ENCODE measurements at regions not wholly inside any gene's neighbourhood (a gene's known extent, or its start where the extent isn't known, plus 50 kb on each side); places are given as distances from the start of the nearest gene placed in this dataset.

- DNase-seq (ENCODE audit: extremely low spot score), result no peak
These were observed 54.1 kb downstream of the IRF2BPL start for GRCh38 chr14:76974365-76974764.

GRCh38 chr14:76971549-76971948 is 57.0 kb downstream of the IRF2BPL start:
- TF ChIP-seq ZNF384 (IDR thresholded peaks at IDR 0.05) (no peak), NFRKB (IDR thresholded peaks at IDR 0.05) (no peak), CTBP1 (IDR thresholded peaks at IDR 0.05; ENCODE audit: borderline replicate concordance) (no peak), LEF1 (IDR thresholded peaks at IDR 0.05; ENCODE audit: borderline replicate concordance) (no peak), HDGF (IDR thresholded peaks at IDR 0.05; ENCODE audit: borderline replicate concordance) (no peak), FOXK2 (IDR thresholded peaks at IDR 0.05) (no peak), FOXA1 (IDR thresholded peaks at IDR 0.05) (no peak), PKNOX1 (IDR thresholded peaks at IDR 0.05) (no peak), ARNT (IDR thresholded peaks at IDR 0.05) (no peak), FOXM1 (IDR thresholded peaks at IDR 0.05; ENCODE audit: borderline replicate concordance) (no peak), SUZ12 (IDR thresholded peaks at IDR 0.05) (no peak), L3MBTL2 (conservative IDR thresholded peaks at IDR 0.05) (no peak), BHLHE40 (IDR thresholded peaks at IDR 0.05; ENCODE audit: borderline replicate concordance) (no peak), ELF4 (IDR thresholded peaks at IDR 0.05) (no peak), TARDBP (IDR thresholded peaks at IDR 0.05) (no peak), SP1 (IDR thresholded peaks at IDR 0.05) (no peak)
- no peak for DNase-seq (ENCODE audit: extremely low spot score)
- ChIA-PET CTCF (interaction anchor here (1.0 to 1.1 kb wide), 2 partner anchors 14 to 98 kb away, joined by 3 read pairs; no protein-coding TSS in a partner anchor), POLR2A (interaction anchor here (2.2 kb wide), 1 partner anchor 10 kb away, joined by 19 read pairs; no protein-coding TSS in a partner anchor)

More at GRCh38 chr14:76974365-76974764, 54.1 kb downstream of the IRF2BPL start:
- CTCF ChIA-PET, result no interaction called here
- POLR2A ChIA-PET, result interaction anchor here (0.8 to 1.7 kb wide), 2 partner anchors 13 to 56 kb away, joined by 3 to 5 read pairs; no protein-coding TSS in a partner anchor
- TF ChIP-seq TARDBP (IDR thresholded peaks at IDR 0.05), result no peak
- TF ChIP-seq ZNF384 (IDR thresholded peaks at IDR 0.05), result no peak
- no peak for TF ChIP-seq HDGF (IDR thresholded peaks at IDR 0.05; ENCODE audit: borderline replicate concordance)
- no peak for TF ChIP-seq FOXA1 (IDR thresholded peaks at IDR 0.05)
- no peak for TF ChIP-seq ELF4 (IDR thresholded peaks at IDR 0.05)
- TF ChIP-seq BHLHE40 (IDR thresholded peaks at IDR 0.05; ENCODE audit: borderline replicate concordance), result no peak

- CTCF ChIA-PET, result interaction anchor here (0.6 to 0.7 kb wide), 2 partner anchors 58 to 74 kb away, joined by 3 to 7 read pairs; no protein-coding TSS in a partner anchor
- no peak for TF ChIP-seq SP1 (IDR thresholded peaks at IDR 0.05)
- TF ChIP-seq FOXK2 (IDR thresholded peaks at IDR 0.05), result no peak
- no peak for TF ChIP-seq ZNF384 (IDR thresholded peaks at IDR 0.05)
- TF ChIP-seq HDGF (IDR thresholded peaks at IDR 0.05; ENCODE audit: borderline replicate concordance), result no peak
- no peak for TF ChIP-seq PKNOX1 (IDR thresholded peaks at IDR 0.05)
- no peak for TF ChIP-seq SUZ12 (IDR thresholded peaks at IDR 0.05)
- TF ChIP-seq FOXM1 (IDR thresholded peaks at IDR 0.05; ENCODE audit: borderline replicate concordance), result no peak
- TF ChIP-seq TARDBP (IDR thresholded peaks at IDR 0.05), result no peak
- TF ChIP-seq NFRKB (IDR thresholded peaks at IDR 0.05), result no peak
- TF ChIP-seq FOXA1 (IDR thresholded peaks at IDR 0.05), result no peak
- no peak for TF ChIP-seq ARNT (IDR thresholded peaks at IDR 0.05)
- TF ChIP-seq CTBP1 (IDR thresholded peaks at IDR 0.05; ENCODE audit: borderline replicate concordance), result no peak
- no peak for TF ChIP-seq LEF1 (IDR thresholded peaks at IDR 0.05; ENCODE audit: borderline replicate concordance)
- no peak for TF ChIP-seq L3MBTL2 (conservative IDR thresholded peaks at IDR 0.05)
- TF ChIP-seq ELF4 (IDR thresholded peaks at IDR 0.05), result no peak
- TF ChIP-seq BHLHE40 (IDR thresholded peaks at IDR 0.05; ENCODE audit: borderline replicate concordance), result no peak
- DNase-seq (ENCODE audit: extremely low spot score), result no peak
- POLR2A ChIA-PET, result interaction anchor here (0.8 kb wide), 1 partner anchor 38 kb away, joined by 3 read pairs; no protein-coding TSS in a partner anchor
These were observed 59.9 kb downstream of the IRF2BPL start for GRCh38 chr14:76968621-76969063.

- TF ChIP-seq SUZ12 (IDR thresholded peaks at IDR 0.05) (no peak), FOXM1 (IDR thresholded peaks at IDR 0.05; ENCODE audit: borderline replicate concordance) (no peak), TARDBP (IDR thresholded peaks at IDR 0.05) (no peak), FOXK2 (IDR thresholded peaks at IDR 0.05) (no peak), ZNF384 (IDR thresholded peaks at IDR 0.05) (no peak), CTBP1 (IDR thresholded peaks at IDR 0.05; ENCODE audit: borderline replicate concordance) (no peak), LEF1 (IDR thresholded peaks at IDR 0.05; ENCODE audit: borderline replicate concordance) (no peak), PKNOX1 (IDR thresholded peaks at IDR 0.05) (no peak), ARNT (IDR thresholded peaks at IDR 0.05) (no peak)
- ChIA-PET POLR2A (interaction anchor here (0.8 to 0.9 kb wide), 2 partner anchors 9 to 38 kb away, joined by 3 read pairs; no protein-coding TSS in a partner anchor), CTCF (interaction anchor here (0.7 kb wide), 1 partner anchor 73 kb away, joined by 3 read pairs; no protein-coding TSS in a partner anchor)
- no peak for DNase-seq (ENCODE audit: extremely low spot score)
These were observed 60.7 kb downstream of the IRF2BPL start for GRCh38 chr14:76967788-76968187.

- TF ChIP-seq PKNOX1 (IDR thresholded peaks at IDR 0.05) (no peak), HDGF (IDR thresholded peaks at IDR 0.05; ENCODE audit: borderline replicate concordance) (no peak), SP1 (IDR thresholded peaks at IDR 0.05) (no peak), FOXK2 (IDR thresholded peaks at IDR 0.05) (no peak), CTBP1 (IDR thresholded peaks at IDR 0.05; ENCODE audit: borderline replicate concordance) (no peak), LEF1 (IDR thresholded peaks at IDR 0.05; ENCODE audit: borderline replicate concordance) (no peak), L3MBTL2 (conservative IDR thresholded peaks at IDR 0.05) (no peak), BHLHE40 (IDR thresholded peaks at IDR 0.05; ENCODE audit: borderline replicate concordance) (no peak), FOXM1 (IDR thresholded peaks at IDR 0.05; ENCODE audit: borderline replicate concordance) (no peak), NFRKB (IDR thresholded peaks at IDR 0.05) (no peak), SUZ12 (IDR thresholded peaks at IDR 0.05) (no peak), FOXA1 (IDR thresholded peaks at IDR 0.05) (no peak), ARNT (IDR thresholded peaks at IDR 0.05) (no peak), TARDBP (IDR thresholded peaks at IDR 0.05) (no peak), ELF4 (IDR thresholded peaks at IDR 0.05) (no peak), ZNF384 (IDR thresholded peaks at IDR 0.05) (no peak)
- DNase-seq (ENCODE audit: extremely low spot score), result no peak
- POLR2A ChIA-PET, result no interaction called here
- CTCF ChIA-PET, result interaction anchor here (0.9 kb wide), 1 partner anchor 10 kb away, joined by 3 read pairs; no protein-coding TSS in a partner anchor
These were observed 63.3 kb downstream of the IRF2BPL start for GRCh38 chr14:76965232-76965631.

Data from HEK293T (cell line).